B cell (primary cell): ENCODE measurements at regions not wholly inside any gene's neighbourhood (a gene's known extent, or its start where the extent isn't known, plus 50 kb on each side); places are given as distances from the start of the nearest gene placed in this dataset.

Source experiments
- EZH2 ChIP-seq: IDR thresholded peaks from 2 replicates; pipeline ENCODE4 v1.6.1; 2012; ENCODE audit warnings: borderline replicate concordance, low read depth, mild to moderate bottlenecking, moderate library complexity, low read length; ENCODE audit not compliant: insufficient read depth, poor library complexity, severe bottlenecking
- TF ChIP-seq, protein P1 (sequence below): fragments of 200-600 bp; IDR thresholded peaks from one replicate; pipeline ENCODE4 v1.8.0; 2022; ENCODE audit warnings: antibody characterized with exemption, mild to moderate bottlenecking

DNA sequence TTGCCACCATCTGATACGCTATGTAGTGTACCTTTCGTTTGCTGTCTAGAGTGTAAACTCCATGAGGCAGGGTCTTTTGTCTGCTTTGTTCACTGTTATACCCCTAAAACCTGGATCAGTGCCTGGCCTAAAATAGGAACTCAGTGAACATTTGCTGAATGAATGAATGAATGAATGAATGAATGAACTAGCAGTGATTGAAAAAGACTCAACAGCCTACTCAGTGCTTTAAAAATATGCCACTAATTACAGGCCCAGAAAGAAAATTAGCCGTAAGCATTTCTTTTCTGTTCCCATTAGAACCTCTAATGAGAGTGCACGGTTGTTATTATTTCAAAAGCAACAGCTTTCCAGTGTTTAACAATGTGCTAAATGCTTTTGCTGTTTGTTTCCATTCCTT lies 69.3 kb upstream of the SYT6 start:
- TF ChIP-seq, protein P1, sequence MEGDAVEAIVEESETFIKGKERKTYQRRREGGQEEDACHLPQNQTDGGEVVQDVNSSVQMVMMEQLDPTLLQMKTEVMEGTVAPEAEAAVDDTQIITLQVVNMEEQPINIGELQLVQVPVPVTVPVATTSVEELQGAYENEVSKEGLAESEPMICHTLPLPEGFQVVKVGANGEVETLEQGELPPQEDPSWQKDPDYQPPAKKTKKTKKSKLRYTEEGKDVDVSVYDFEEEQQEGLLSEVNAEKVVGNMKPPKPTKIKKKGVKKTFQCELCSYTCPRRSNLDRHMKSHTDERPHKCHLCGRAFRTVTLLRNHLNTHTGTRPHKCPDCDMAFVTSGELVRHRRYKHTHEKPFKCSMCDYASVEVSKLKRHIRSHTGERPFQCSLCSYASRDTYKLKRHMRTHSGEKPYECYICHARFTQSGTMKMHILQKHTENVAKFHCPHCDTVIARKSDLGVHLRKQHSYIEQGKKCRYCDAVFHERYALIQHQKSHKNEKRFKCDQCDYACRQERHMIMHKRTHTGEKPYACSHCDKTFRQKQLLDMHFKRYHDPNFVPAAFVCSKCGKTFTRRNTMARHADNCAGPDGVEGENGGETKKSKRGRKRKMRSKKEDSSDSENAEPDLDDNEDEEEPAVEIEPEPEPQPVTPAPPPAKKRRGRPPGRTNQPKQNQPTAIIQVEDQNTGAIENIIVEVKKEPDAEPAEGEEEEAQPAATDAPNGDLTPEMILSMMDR = no peak
- no peak for TF ChIP-seq EZH2
